ENCODE measurements at regions not wholly inside any gene's neighbourhood (a gene's known extent, or its start where the extent isn't known, plus 50 kb on each side); places are given as distances from the start of the nearest gene placed in this dataset.

DNA sequence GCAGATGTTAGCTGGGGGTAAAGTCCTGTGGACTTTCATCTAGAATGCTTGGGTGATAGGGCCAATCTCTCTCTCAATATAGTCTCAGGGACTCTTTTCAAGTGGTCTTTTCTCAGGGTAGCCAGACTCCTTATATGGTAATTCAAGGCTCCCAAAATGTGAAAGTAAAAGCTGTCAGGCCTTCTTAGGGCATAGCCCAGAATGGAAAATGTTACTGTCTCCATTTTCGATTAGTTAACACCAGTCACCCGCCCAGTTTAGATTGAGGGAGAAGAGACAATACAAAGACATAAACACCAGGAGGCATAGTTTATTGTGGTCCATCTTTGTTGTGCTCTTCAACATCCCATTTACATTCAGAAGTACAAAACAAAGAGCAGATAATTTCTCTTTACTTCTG, 295.8 kb downstream of the EPHA7 start:
- Histone ChIP-seq H3K27me3 (ENCODE audit: low read length) (no peaks in the 10 kb centered on the region), H3K27ac (ENCODE audit: low read length) (no peak overlapping the region), H4K20me1 (ENCODE audit: low read length) (no peaks in the 10 kb centered on the region), H3F3A (ENCODE audit: low read length, unreplicated experiment) (no peaks in the 10 kb centered on the region), H3K4me1 (ENCODE audit: insufficient read depth, low read length) (no peaks in the 10 kb centered on the region), H3K4me2 (ENCODE audit: low read length) (no peak overlapping the region), H3K9ac (ENCODE audit: low read length) (no peak overlapping the region), H3K9me2 (replicated peaks; ENCODE audit: low read length) (no peaks in the 10 kb centered on the region), H3K4me3 (ENCODE audit: low read length) (no peak overlapping the region), H3K9me3 (ENCODE audit: low read length) (no peaks in the 10 kb centered on the region), H2AFZ (ENCODE audit: low read length) (no peak overlapping the region), H3K36me3 (ENCODE audit: low read depth, low read length) (no peaks in the 10 kb centered on the region), H3K79me2 (ENCODE audit: low read length) (no peaks in the 10 kb centered on the region)
- CTCF ChIA-PET = no interaction called here
- POLR2A ChIA-PET (ENCODE audit: unreplicated experiment) = no interaction called here
- intact Hi-C loops (cut with micrococcal nuclease) = no loop called here
- ATAC-seq = no peak
- no TSS peak for BruUV-seq (replicated peaks)
- no peak for DNase-seq
- TF ChIP-seq, protein P1, sequence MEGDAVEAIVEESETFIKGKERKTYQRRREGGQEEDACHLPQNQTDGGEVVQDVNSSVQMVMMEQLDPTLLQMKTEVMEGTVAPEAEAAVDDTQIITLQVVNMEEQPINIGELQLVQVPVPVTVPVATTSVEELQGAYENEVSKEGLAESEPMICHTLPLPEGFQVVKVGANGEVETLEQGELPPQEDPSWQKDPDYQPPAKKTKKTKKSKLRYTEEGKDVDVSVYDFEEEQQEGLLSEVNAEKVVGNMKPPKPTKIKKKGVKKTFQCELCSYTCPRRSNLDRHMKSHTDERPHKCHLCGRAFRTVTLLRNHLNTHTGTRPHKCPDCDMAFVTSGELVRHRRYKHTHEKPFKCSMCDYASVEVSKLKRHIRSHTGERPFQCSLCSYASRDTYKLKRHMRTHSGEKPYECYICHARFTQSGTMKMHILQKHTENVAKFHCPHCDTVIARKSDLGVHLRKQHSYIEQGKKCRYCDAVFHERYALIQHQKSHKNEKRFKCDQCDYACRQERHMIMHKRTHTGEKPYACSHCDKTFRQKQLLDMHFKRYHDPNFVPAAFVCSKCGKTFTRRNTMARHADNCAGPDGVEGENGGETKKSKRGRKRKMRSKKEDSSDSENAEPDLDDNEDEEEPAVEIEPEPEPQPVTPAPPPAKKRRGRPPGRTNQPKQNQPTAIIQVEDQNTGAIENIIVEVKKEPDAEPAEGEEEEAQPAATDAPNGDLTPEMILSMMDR (conservative IDR thresholded peaks at IDR 0.05; ENCODE audit: low read depth, low read length) = no peak
- TF ChIP-seq EZH2 (IDR thresholded peaks at IDR 0.05; ENCODE audit: low read length, unreplicated experiment) (no peak), EZH2phosphoT487 (IDR thresholded peaks at IDR 0.05; ENCODE audit: borderline replicate concordance, low read length) (no peak)

DNA sequence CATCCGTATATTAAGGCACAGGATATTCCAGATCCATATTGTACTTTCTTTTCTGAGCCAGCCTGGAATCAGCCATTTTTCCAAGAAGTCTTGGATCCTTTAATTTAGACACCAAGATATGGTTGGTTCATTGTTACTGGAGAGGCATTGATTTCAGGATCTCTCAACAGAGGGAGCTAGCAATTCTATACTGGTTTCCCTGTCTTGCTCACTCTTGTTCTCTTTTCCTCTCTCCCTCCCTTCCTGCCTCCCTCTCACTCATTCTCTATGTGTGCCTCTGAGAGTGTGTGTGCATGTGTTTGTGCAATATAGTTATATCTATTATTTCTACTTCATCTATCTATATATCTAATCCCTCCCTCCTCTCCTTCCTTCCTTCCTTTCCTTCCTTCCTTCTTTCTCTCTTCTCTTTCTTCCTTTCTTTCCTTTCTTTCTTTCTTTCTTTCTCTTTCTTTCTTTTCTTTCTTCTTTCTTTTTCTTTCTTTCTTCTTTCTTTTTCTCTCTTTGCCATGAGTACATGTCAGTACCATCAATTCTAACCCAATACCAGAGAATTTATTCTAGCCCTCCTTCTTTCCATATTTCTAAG, 299.1 kb downstream of the EPHA7 start:
- POLR2A ChIA-PET (ENCODE audit: unreplicated experiment) = no interaction called here
- TF ChIP-seq EZH2phosphoT487 (IDR thresholded peaks at IDR 0.05; ENCODE audit: borderline replicate concordance, low read length) (no peak), EZH2 (IDR thresholded peaks at IDR 0.05; ENCODE audit: low read length, unreplicated experiment) (no peak)
- TF ChIP-seq, protein P1 (conservative IDR thresholded peaks at IDR 0.05; ENCODE audit: low read depth, low read length) = no peak
- ATAC-seq = no peak
- H3F3A ChIP-seq (ENCODE audit: low read length, unreplicated experiment) = no peaks in the 10 kb centered on the region
- no peaks in the 10 kb centered on the region for H4K20me1 ChIP-seq (ENCODE audit: low read length)
- no TSS peak for BruUV-seq (replicated peaks)
- no peaks in the 10 kb centered on the region for H3K4me1 ChIP-seq (ENCODE audit: insufficient read depth, low read length)
- intact Hi-C loops (cut with micrococcal nuclease) = no loop called here
- DNase-seq = no peak
- no peaks in the 10 kb centered on the region for H3K79me2 ChIP-seq (ENCODE audit: low read length)
- no peak overlapping the region for H3K27ac ChIP-seq (ENCODE audit: low read length)
- H3K9me2 ChIP-seq (replicated peaks; ENCODE audit: low read length) = no peaks in the 10 kb centered on the region
- CTCF ChIA-PET = no interaction called here
- H3K36me3 ChIP-seq (ENCODE audit: low read depth, low read length) = no peaks in the 10 kb centered on the region
- H3K9me3 ChIP-seq (ENCODE audit: low read length) = no peaks in the 10 kb centered on the region
- no peak overlapping the region for H3K9ac ChIP-seq (ENCODE audit: low read length)
- H3K4me2 ChIP-seq (ENCODE audit: low read length) = no peak overlapping the region
- H2AFZ ChIP-seq (ENCODE audit: low read length) = no peak overlapping the region
- no peak overlapping the region for H3K4me3 ChIP-seq (ENCODE audit: low read length)
- H3K27me3 ChIP-seq (ENCODE audit: low read length) = no peaks in the 10 kb centered on the region

DNA sequence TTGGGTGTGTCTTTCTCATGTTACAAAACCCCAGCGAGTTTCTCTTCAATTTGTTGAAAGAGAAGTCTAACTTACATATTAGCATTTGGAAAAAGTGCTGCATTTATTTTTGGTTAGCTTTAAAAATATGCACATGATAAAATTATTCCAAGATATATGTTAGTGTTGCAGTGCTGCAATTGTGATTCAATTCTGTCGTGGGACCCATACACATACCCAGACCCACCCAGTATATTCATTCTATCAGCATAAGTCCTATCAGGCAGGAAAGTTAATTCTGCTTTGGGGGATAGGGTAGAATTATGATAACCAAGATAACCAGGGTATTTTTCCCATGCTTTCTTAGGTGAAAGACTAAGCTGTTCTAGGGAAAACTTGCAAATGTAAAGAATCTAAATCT, 313.5 kb downstream of the EPHA7 start:
- intact Hi-C loops (cut with micrococcal nuclease) = no loop called here
- POLR2A ChIA-PET (ENCODE audit: unreplicated experiment) = no interaction called here
- ATAC-seq = no peak
- no TSS peak for BruUV-seq (replicated peaks)
- no peaks in the 10 kb centered on the region for H3K27me3 ChIP-seq (ENCODE audit: low read length)
- H2AFZ ChIP-seq (ENCODE audit: low read length) = no peak overlapping the region
- no peak overlapping the region for H3K4me3 ChIP-seq (ENCODE audit: low read length)
- H3K27ac ChIP-seq (ENCODE audit: low read length) = no peak overlapping the region
- no peaks in the 10 kb centered on the region for H3K4me1 ChIP-seq (ENCODE audit: insufficient read depth, low read length)
- no peak overlapping the region for H3K4me2 ChIP-seq (ENCODE audit: low read length)
- no peaks in the 10 kb centered on the region for H3F3A ChIP-seq (ENCODE audit: low read length, unreplicated experiment)
- no peaks in the 10 kb centered on the region for H3K36me3 ChIP-seq (ENCODE audit: low read depth, low read length)
- no peak for DNase-seq
- CTCF ChIA-PET = no interaction called here
- H4K20me1 ChIP-seq (ENCODE audit: low read length) = no peaks in the 10 kb centered on the region
- H3K9ac ChIP-seq (ENCODE audit: low read length) = no peak overlapping the region
- no peaks in the 10 kb centered on the region for H3K9me3 ChIP-seq (ENCODE audit: low read length)
- TF ChIP-seq EZH2phosphoT487 (IDR thresholded peaks at IDR 0.05; ENCODE audit: borderline replicate concordance, low read length) (no peak), EZH2 (IDR thresholded peaks at IDR 0.05; ENCODE audit: low read length, unreplicated experiment) (no peak)
- TF ChIP-seq, protein P1 (conservative IDR thresholded peaks at IDR 0.05; ENCODE audit: low read depth, low read length) = no peak
- H3K9me2 ChIP-seq (replicated peaks; ENCODE audit: low read length) = no peaks in the 10 kb centered on the region
- H3K79me2 ChIP-seq (ENCODE audit: low read length) = no peaks in the 10 kb centered on the region

Data from PC-3 (cell line).